ENCODE measurements at regions not wholly inside any gene's neighbourhood (a gene's known extent, or its start where the extent isn't known, plus 50 kb on each side); places are given as distances from the start of the nearest gene placed in this dataset.

DNA sequence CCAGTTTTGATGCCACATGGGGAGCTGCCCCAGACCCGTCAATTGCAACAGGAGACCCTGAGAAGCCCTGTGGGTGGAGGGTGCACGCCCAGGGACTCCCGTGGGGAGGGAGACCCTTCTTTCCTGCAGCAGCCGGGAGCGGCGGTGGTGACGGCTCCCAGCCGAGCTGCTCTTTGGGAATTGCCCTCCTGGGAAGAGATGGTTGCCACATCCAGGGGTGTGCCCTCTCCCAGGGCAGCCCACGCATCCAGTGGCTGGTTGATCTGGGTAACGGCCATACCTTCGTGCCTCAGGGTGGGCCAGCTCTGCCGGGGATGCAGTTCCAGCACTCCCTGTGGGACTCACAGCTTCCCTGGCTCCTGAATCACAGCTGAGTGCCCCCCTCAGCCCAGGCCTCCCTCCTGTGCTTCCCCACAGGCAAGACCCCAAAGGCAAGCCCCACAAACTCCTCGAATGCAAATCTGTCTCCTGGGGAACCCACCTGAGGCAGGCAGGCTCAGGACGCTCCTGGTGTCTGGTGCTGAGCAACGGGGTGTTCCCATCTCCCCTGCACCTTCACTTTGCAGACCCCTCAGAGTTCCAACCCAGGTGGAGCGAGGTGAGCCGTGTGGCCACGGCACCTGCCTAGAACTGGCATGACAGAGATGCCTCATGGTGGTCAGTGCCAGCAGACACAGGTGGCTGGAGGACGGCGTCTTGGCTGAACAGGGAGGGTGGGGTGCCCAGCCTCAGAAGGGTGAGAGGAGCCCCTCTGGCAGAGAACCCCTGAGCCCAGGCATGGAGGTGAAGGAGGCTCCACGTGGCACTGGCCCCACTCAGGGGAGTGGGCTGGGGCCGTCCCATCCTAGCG is 1027.4 kb downstream of the BRD1 start:
- DNase-seq (ENCODE audit: low read depth in 2 of 3, low spot score in 2 of 3): no peak

DNA sequence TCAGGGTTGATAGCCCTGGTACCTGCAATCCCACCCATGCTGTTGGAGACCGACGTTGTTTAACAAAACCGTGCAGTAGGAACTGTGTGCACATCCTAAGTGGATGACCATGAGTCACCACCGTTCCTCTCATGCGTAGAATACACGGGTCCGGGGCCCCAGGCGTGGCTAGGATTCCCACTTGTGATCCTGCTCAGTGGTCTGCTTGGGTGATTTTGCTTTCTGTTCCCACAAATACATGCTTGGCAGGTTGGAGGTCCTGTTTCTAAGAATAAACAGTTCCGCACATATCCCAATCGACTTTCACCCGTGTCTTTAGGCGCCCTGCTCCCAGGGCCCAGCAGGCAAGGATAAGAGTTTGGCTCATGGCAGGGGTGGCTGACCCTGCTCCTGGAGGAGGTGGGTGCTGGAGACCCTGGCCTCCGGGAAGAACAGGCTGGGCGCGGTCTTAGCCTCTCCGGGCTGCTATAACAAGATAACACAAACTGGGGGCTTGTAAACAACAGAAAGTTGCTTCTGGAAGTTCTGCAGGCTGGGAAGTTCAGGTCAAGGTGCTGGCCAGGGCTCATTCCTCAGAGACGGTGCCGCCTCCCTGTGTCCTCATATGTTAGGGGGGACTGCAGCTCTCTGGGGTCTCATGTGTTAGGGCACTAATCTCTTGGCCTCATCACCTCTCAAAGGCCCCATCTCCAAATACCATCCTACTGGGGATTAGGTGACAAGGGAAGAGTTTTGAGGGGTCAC is 1028.3 kb downstream of the BRD1 start:
- DNase-seq (ENCODE audit: low read depth in 2 of 3, low spot score in 2 of 3): no peak

DNA sequence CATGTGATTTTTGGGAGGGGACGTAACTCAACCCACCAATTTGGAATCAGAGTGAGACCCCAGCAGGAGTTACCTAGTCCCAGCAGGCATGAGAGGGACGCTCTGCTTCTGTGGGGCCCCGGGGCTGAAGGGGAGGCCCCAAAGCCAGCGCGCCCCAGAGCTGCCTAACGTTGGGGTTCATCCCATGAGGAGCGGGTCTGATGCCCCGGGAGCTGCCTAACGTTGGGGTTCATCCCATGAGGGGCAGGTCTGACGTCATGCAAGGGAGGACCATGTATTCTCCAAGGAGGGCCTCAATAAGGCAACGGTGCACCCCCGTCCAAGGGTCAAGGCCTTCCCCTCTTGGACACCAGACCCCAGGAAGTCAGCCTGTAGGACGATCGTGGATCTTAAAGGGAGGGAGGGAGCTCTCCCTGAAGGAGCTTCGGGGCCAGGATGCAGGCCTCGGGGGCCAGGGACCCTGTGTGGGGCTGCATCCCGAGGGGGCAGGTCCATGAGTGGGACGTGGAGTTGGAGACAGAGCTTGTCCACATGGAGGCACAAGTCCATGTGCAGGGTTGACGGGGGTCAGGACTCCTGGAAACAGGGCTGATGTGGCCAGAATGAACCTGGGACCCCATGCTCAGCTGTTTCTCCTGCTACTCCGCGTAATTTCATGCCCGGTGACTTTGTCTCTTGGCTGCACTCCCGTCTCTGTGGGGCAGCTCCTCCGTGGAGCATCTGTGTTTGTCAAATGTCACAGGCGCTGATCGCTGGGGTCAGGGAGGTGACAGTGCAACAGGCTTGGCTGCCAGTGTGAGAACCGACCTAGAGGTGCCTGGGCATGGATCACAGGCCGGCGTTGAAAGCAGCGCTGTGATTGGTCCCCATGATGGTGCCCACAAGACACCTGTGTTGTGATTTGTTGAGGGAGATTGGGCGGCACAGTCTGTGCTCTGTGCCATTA is 1029.1 kb downstream of the BRD1 start:
- no peak for DNase-seq (ENCODE audit: low read depth in 2 of 3, low spot score in 2 of 3)

DNA sequence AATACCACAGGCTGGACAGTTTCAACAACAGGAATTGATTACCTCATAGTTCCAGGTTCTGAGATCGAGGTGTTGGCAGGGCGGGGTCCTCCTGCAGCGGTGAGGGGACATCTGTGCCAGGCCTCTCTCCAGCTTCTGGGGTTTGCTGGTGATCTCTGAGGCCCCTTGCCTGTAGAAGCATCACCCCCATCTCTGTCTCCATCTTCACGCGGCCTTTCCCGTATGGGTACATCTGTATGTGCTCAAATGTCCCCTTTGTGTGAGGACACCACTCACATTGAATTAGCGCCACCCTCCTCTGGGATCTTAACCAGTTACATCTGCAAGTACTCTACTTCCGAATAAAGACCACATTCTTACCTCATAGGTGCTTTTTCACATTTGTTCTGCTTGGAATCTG is 1029.9 kb downstream of the BRD1 start:
- no peak for DNase-seq (ENCODE audit: low read depth in 2 of 3, low spot score in 2 of 3)

DNA sequence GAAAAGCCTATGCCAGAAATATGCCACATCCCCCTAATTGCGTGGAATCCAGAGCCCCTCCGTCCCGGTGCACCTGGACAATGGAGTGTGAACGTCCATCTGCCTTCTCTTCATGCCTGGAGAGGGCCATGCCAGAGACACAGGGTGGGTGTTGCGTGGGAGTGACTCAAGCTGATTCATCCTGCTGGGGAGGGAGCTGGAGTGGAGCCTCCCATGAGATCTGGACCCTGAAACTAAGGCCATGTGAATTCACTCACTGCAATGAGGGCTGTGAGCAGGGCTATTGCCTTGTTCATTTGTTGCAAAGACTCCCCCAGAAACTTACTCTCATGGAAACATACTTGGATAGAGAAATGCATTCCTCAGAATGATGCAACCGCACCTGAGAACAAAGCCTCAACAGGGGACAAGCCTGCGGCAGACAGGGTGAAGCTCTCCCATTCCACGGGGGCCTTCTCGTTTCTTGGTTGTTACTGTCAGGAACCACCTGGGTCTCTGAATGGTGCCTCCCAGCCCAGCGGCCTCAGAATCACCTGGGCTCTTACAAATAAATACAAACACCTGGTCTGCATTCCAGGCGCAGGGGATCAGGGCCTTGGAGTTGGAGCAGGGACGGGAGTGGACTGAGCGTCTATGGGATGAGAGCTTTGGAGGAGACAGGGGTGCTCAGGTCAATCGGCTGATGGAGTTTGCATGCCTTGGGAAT is 1031.2 kb downstream of the BRD1 start:
- DNase-seq (ENCODE audit: low read depth in 2 of 3, low spot score in 2 of 3): no peak

DNA sequence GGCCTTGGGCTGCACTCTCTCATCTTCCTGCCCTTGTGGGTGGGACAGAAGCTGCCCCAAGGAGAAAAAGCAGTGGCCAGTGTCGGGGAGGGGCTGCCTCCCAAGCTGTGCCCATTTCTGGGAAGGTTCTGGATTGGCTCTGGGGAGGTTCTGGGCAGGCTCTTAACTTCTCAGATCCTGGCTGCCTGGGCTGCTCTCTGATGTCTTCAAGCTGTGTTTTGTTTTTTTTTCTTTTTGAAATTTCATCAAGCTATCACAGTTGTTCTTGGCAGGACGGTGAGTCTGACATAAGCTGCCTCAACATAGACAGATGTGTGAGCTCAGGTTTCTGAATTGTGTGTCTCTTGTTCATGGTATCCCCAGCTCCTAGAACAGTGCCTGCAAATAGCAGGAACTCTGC is 1032.0 kb downstream of the BRD1 start:
- no peak for DNase-seq (ENCODE audit: low read depth in 2 of 3, low spot score in 2 of 3)

DNA sequence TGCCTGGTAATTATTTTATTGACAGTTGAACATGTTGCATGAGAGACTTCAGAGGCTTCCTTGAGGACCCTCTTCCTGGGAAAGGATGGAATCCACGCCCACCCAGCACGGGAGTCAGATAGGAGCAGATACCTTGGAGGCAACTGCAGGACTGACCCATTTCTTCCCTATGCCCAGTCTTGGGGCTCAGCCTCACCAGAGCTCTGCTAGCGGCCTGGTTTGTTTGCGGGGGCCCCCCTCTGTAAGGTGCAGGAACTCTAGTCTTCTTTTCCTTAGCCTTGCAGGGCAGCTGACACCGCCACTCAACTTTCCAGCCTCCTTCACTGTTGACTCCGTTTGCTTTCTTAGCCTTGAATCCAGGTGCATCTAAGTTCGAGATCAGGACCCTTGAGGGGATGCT is 1032.8 kb downstream of the BRD1 start:
- DNase-seq (ENCODE audit: low read depth in 2 of 3, low spot score in 2 of 3): no peak

DNA sequence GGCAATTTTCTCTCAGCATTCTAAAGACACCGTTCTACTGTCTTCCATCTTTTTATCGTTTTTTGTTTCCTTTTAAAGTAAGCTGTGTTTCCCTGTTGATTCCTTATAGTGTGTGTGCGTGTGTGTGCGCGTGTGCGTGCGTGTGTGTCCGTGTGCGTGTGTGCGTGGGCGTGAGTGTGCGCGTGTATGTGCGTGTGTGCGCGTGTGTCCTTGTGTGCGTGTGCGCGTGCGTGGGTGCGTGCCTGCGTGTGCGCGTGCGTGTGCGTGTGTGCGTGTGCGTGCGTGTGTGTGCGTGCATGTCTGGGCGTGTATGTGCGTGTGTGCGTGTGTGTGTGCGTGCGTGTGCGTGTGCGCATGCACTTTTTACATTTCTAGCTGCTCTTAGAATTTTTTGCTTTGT is 1033.7 kb downstream of the BRD1 start:
- DNase-seq (ENCODE audit: low read depth in 2 of 3, low spot score in 2 of 3): no peak

DNA sequence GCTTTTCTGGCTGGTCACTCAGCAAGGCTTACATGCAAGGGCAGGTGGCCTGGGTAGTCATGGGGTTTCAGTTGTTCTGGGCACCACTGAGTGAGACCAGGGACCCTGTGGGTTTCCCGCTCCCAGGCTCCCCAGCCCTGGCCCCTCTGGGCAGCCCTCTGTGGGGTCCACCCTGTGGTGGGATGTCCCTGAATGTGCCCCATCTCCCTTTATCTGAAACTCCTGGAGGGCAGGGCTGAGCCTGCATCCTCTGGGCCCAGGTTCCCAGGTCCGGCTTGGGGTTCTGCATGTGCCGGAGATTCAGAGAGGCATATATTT is 1041.0 kb downstream of the BRD1 start:
- no peak for DNase-seq (ENCODE audit: low read depth in 2 of 3, low spot score in 2 of 3)

DNA sequence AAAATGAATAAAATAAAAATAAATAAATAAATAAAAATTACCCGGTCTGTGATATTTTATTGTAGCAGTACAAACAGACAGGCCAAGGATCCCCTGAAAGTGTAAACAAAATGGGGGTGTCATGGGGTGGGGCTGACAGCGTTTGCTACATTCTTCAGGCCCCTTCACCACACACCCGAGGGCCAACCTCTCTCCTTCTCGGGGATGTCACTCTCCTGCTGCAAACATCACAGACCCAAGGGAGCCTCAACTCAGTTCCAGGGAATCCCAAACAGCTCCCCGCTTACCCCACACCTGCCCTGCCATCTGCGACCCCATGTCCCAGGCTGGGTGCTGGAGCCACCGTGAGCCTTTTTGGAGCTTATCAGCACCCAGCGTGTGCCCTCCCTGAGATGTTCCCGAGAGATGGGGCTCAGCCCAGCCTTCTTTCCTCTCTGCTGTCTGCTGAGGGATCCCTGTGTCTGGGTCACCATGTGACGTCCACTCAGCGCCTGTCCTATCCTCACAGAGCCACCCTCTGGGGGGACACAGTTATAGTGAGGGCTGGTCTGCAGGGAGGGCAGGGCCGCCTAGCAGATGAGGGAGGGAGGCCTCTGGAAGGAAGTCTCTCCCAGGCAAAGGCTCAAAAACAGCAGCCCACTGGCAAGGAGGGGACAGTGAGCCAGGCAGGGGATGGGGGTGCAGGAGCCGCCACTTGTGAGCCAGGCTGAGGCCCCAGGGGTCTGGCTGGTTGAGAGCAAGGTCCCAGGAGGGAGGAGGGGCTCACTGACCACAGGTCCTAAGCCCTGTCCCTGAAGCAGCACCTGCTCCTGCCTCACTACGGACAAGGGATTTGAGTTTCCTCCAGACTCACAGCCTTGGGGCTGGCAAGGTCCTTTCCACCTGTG is 1041.6 kb downstream of the BRD1 start:
- no peak for DNase-seq (ENCODE audit: low read depth in 2 of 3, low spot score in 2 of 3)

DNA sequence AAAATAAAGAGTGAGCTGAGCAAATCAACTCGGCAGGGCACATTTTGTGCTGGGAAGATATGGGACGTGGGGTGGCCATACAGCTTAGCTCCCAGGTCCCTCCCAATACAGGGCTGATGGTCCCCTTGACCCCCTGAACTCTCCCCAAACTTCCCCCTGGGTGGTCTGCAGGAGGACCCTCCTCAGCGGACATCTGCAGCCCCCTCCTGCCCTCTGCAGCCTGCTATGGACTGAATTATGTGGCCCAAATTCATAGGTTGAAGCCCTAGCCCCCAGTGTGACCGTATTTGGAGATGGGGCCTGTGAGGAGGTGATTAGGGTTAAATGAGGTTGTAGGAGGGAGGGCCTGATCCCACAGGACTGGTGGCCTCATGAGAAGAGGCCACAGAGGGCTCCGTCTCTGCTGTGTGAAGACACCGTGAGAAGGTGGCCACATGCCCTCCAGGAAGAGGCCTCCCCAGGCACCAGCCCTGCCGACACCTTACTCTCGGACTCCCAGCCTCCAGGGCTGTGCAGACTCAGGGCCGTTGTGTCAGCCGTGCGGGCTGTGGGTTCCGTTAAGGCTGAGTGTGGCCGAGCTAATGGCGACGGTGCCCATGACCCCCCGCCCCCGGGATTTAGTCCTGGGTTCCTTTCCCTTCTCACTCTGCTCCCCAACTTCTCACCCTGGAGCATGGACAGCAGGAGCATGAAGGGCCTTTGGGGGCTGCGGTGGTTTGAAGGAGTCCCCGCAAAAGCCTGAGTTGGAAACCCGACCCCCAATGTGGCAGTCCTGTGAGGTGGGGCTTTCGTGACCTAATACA is 1042.8 kb downstream of the BRD1 start:
- DNase-seq (ENCODE audit: low read depth in 2 of 3, low spot score in 2 of 3): no peak

DNA sequence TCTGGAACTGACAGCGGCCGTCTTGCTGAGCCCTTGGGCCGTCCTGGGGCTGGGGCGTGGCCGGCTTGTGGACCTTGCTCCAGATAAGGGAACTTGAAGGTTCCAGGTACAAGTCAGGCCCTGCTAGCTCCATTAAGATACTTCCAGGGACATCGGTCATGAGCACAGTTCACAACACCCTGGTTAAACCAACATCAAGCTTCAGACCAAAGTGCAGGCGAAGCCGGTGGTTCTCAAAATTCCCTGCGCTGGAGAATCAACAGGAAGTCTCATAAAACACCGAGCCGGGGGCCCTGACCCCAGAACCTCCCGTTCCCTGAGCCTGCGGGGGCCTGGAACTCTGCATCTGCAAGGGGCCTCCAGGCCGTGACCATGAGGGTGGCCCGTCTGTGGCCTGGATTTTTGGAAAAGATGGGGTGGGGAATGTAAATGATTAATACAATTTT is 1043.8 kb downstream of the BRD1 start:
- DNase-seq (ENCODE audit: low read depth in 2 of 3, low spot score in 2 of 3): no peak

DNA sequence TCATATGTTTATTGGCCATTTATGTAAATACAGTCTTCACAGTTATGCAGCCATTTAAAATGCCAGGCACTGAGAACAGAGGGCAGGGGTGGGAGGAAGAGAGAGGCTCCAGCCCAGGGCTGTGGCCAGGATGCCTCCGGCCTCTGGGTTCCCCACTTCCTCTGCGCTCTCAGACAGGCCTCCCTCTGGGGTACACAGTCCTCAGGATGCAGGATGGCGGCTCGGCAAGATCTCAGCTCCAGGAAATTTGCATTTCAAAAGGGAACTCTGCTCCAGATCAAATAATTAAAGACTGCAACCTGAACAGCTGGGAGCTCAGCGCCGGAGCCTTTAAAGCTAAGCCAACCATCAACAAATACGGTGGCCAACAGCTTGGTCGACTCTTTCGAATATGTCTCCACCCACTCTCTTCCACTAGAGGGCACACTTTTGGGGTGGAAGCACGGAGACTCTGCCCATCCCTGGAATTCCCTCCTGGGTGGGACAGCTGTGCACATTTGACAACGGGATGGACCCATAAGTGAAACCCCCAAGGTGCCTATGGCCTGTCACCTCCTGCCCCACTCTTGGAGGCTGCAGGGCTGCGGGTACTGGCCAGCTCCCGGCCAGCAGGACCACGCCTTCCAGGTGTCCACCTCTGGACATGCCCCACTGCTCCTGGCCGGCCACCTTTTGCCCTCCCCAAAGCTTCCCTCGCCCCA is 1044.7 kb downstream of the BRD1 start:
- DNase-seq (ENCODE audit: low read depth in 2 of 3, low spot score in 2 of 3): no peak

DNA sequence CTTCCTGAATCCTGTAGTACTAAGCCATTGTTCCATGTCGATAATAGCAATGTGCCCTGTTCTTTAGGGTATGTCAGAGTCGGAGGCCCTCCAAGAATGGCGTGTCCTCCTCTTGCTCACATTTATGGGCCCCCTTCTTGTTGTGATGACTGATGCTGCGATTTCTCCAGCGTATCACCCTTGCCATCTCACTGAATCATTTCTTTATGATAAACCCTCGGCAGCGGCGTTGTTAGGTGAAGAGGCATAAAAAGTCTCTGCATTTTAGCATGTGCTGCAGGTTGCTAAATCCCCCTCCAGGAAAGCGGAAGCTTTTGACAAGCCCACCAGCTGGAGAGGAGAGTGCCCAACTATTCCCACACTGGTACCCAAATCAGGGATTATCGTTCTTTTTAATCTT is 1045.3 kb downstream of the BRD1 start:
- no peak for DNase-seq (ENCODE audit: low read depth in 2 of 3, low spot score in 2 of 3)

DNA sequence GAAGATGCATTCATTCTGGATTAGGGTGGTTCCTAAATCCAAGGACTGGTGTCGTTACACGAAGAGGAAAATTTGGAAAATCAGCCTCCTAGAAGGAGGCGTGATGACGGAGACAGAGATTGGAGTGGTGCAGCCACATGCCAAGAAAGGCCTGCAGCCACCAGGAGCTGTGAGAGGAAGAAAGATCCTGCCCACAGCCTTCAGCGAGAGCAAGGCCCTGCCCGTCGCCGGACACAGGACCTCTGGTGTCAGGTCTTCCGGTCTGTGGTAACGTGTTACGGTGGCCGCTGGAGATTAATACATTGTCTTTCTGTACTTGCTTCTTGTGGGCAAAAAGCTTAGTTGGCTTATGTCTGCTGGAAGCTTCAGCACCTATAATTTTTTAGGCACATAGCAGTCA is 1045.8 kb downstream of the BRD1 start:
- DNase-seq (ENCODE audit: low read depth in 2 of 3, low spot score in 2 of 3): no peak

DNA sequence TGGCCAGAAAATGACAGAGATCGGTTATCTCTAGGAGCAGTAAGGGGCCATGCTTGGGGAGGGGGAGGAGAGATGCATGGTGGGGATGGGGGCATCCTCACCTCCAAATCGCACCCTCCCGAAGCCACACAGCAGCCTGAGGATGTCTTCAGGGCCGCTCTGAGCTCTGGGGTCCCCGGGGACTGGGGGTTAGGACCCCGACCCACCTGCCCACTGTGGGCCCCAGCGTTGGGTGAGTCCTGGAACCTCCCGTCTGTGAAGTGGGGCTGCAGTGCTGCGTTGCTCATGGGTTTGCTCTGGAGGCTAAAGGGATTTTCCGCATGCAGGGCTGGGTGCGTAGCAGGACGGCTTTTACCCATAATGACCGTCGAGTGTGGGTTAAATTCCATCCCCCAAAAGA is 1046.3 kb downstream of the BRD1 start:
- DNase-seq (ENCODE audit: low read depth in 2 of 3, low spot score in 2 of 3): no peak

DNA sequence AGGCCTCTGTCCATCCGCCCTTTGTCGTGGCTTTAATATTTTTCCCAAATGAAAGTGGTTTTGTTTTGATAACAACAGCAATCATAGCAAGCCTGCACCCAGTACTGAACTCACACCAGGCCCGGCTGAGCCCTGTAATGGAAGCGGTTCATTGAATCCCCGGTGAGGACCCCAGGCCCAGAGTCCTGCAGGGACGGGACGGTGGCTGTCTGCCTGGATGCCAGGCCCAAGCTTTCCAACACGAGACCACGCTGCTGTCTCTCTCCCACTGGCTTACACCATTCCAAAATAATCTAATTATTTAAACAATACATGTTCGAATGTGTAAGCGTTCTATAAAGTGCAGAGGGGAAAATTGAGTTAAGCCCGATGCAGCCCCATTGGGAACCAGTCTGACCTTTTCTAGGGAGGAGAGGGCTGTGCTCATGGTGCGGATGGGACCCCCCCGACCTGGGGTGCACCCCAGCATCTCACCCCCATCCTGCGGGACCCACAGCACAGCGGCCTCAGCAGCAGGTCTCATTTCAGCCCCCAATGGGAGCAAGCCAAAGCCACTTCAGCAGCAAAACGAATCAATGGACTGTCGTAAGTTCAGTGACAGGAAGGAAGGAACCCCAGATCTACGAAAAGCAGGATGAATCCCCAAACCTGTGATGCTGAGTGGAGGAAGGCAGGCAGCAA is 1046.9 kb downstream of the BRD1 start:
- no peak for DNase-seq (ENCODE audit: low read depth in 2 of 3, low spot score in 2 of 3)

All from activated CD8-positive, alpha-beta memory T cell treated with anti-CD3 and anti-CD28 coated beads for 48 hours (primary cell).